AG09309 (cell line): ENCODE measurements at regions not wholly inside any gene's neighbourhood (a gene's known extent, or its start where the extent isn't known, plus 50 kb on each side); places are given as distances from the start of the nearest gene placed in this dataset.

Source experiments
- DNase-seq: peaks from one replicate; pipeline ENCODE4 v3.0.0-alpha.2; 2010; ENCODE audit warnings: low read depth
- H3K4me3 ChIP-seq: 2 replicates; pipeline ENCODE4 v1.5.1; 2011; ENCODE audit warnings: mild to moderate bottlenecking, low read depth, low read length, moderate library complexity; ENCODE audit not compliant: control insufficient read depth
- TF ChIP-seq, protein P1 (sequence below): IDR thresholded peaks from 2 replicates; pipeline ENCODE4 v1.5.1; 2011; ENCODE audit warnings: mild to moderate bottlenecking, low read depth, low read length, inconsistent platforms; ENCODE audit not compliant: insufficient read depth, control insufficient read depth; ENCODE audit errors: missing control alignments

DNA sequence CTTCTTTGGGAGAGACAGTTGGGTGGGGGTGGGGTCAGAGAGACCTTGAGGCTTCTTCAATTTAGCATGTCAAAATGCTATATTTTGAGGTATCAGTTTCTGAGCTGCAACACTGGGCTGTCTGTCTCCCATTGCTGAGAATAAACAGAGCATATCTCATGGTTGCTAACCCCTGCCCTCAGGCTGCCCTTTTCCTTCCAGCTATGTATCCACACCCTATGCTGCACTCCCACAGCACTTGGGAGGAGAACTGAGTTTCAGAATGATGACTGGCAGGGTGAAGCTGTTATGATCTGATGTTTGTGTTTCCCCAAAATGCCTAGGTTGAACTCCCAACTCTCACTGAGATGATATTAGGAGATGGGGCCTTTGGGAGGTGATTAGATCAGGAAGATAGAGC, 794.0 kb downstream of the RNF144A start:
- TF ChIP-seq, protein P1, sequence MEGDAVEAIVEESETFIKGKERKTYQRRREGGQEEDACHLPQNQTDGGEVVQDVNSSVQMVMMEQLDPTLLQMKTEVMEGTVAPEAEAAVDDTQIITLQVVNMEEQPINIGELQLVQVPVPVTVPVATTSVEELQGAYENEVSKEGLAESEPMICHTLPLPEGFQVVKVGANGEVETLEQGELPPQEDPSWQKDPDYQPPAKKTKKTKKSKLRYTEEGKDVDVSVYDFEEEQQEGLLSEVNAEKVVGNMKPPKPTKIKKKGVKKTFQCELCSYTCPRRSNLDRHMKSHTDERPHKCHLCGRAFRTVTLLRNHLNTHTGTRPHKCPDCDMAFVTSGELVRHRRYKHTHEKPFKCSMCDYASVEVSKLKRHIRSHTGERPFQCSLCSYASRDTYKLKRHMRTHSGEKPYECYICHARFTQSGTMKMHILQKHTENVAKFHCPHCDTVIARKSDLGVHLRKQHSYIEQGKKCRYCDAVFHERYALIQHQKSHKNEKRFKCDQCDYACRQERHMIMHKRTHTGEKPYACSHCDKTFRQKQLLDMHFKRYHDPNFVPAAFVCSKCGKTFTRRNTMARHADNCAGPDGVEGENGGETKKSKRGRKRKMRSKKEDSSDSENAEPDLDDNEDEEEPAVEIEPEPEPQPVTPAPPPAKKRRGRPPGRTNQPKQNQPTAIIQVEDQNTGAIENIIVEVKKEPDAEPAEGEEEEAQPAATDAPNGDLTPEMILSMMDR = no peak
- no peak for DNase-seq

DNA sequence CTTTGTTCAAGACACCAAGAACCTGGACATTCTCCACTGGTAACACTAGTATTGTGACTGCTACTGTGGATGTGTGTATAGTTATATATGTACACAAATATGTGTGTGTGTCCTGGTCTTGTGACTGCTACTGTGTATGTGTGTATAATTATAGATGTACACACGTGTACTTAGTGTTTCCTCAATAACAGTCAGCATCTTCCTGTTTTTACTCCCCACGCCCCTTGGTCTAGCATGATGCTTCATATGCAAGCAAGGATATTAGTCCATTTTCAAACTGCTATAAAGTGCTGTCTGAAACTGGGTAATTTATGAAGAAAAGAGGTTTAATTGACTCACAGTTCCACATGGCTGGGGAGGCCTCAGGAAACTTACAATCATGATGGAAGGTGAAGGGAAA, 802.7 kb downstream of the RNF144A start:
- H3K4me3 ChIP-seq = no peak overlapping the region
- TF ChIP-seq, protein P1 = no peak
- DNase-seq = no peak

More for the DNA sequence above, 794.0 kb downstream of the RNF144A start:
- no peak overlapping the region for H3K4me3 ChIP-seq

DNA sequence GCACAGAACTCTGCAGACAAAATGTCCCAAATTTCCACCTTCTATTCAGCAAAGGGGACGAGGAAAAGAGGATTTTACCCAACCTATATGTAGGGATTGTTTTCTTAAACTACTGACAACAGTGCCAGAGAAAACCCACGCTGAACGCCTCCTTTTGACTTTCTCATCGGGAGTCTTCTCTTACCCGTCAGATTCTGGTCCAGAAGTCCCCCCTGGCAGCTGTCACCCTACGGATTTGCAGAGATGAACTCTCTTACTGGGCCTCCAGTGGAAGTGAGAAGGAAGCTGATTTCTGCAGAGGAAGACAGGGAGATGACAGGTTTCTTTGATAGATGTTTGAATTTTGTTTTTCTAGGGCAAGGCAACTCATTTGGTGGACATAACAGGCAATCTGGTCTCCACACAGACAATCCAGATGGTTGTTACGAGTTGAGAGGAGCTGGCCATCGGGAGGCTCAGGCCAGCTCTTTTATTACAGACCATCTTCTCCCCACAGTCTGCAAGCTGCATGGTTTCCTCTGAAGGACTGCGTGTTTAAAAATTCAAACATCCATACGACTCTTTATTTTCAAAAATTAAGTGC, 804.3 kb downstream of the RNF144A start:
- TF ChIP-seq, protein P1 = no peak
- DNase-seq = no peak
- no peak overlapping the region for H3K4me3 ChIP-seq

DNA sequence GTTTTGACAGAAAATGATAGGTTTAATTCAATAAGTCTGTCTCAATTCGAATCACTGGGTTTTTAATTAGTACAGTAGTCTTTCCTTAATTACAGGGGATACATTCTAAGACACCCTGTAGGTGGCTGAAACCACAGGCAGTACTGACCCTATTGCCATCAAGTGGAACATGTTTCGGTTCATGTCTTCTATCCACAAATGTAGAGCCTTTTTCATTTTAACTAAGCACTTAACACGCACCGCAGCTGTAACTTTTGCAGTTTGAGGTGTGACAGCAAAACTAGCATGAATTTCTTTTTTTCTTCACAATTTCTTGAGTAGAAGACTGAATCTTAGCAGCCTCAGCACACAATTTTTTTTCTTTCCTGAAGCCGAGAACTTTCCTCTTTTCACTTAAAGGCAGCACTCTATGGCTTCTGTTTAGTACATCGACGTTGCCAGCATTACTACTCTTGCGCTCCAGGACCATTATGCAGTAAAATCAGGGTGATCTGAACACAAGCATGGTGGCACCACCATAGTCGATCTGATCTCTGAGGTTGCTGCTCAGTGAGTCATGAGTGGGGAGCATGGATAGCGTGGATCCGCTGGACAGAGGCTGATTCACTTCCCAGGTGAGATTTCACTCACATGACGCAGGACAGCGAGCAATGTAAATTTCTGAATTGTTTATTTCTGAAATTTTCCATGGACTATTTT, 805.1 kb downstream of the RNF144A start:
- TF ChIP-seq, protein P1 = no peak
- H3K4me3 ChIP-seq = no peak overlapping the region
- DNase-seq = no peak

DNA sequence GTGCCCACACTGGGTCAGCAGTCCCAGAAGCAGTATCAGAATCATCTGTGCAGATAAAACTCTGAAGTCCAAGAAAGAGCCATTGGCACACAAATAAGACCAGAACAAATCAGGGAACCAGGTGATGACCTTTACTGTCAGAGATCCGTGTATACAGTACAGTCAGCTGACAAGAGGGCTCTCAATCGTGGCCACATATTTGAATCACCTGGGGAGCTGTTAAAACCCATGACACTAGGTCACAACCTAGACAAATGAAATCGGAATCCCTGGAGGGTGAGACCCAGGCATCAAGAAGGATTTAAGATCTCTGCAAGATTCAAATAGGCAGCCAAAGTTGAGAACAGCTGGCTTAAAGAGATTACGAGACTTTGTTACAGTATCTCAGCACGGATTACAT, 807.1 kb downstream of the RNF144A start:
- no peak overlapping the region for H3K4me3 ChIP-seq
- no peak for DNase-seq
- TF ChIP-seq, protein P1 = no peak

DNA sequence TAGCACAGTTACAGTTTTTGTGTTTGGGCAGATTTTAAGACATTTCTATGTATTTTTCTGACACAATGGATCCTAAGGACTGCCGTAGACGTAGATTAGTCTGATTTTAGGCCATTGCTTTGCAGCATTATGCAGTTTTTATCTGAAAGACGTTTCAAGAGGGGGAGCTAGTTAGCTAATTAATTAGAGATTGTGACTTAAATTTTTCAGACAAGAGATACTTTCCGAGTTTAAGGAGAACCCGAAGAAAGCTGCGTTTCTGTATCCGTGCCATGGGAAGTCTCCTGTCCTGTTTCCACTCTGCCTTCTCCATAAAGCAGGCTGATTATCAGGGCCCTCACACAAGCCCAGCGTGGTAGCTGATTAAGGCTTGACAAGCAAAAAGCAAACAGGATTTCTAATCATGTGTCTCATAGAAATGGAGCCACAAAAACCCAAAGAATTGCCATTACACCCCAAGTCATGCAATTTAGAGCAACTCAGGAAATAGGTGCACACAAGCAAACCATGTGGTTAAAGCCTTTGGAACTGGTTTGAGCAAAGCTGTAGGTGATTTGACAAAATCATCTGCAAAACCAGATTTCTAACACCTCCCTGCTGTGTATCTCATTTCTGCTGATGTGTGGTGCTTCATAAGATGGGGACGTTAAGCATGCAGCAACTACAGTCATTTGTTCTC, 808.1 kb downstream of the RNF144A start:
- TF ChIP-seq, protein P1 = no peak
- no peak for DNase-seq
- no peak overlapping the region for H3K4me3 ChIP-seq
